GM18909 (cell line): ENCODE measurements at regions not wholly inside any gene's neighbourhood (a gene's known extent, or its start where the extent isn't known, plus 50 kb on each side); places are given as distances from the start of the nearest gene placed in this dataset.
"Not testable (repeated sequence)": the region's sequence is repeated elsewhere in the genome, so short reads cannot be mapped to it uniquely, and the experiment has no call there.

ENCODE experiments used
- ATAC-seq: cut with Tn5 transposase; IDR thresholded peaks from one replicate; pipeline ENCODE4 v1.9.1; 2021; ENCODE audit warnings: mild to moderate bottlenecking; ENCODE audit not compliant: unreplicated experiment, poor library complexity

DNA sequence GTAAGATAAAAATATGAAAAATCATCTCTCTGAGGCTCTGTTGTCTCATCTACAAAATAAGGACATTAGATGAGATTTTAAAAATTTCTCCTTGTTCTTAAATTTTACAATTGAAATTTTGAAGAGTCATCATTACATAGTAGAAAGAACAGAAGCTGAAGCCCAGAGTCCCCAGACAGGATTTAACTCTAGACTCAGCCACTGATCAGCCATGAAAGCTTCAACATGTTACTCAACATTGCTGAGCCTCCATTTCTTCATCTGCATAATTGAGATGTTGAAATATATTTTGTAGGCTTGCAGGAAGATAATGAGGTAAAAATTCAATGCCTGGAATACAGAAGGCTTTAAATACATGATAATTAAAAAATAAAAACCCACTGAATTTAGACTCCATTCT is 633.3 kb downstream of the LMO4 start:
- no peak for ATAC-seq

DNA sequence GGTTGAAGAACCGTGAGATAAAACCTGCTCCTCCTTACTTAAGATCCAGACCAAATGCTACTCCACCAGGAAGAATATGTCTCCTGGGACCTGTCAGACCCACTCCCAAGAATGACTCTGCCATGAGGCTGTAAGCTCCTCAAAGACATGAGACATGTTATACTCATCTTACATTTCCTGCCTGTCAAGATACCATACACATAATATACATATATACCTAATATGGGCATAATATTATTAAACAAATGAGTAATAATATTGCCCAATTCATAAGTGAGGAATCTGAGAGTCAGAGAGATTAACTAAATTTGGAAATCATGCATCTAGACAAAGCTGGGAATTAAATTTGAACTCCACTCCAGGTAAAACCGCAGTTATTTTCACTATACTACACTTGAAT is 634.9 kb downstream of the LMO4 start:
- no peak for ATAC-seq

DNA sequence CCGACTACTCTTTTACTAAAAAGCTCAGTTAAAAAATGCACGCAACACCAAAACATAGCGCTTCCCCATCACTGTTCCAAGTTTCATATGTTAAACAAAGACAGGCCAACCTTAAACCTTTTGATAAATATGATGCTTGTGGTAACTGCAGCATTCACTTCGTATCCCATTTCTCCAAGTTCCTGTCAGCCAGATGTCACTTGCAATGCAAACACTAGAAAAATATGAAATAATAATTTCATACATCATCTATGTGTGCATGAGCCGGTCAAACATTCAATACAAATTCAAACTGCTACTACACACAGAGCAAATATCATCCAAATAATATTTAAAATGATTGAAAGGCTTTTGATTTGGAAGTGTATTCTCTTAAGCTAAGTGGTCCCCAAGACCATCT is 636.5 kb downstream of the LMO4 start:
- no peak for ATAC-seq

DNA sequence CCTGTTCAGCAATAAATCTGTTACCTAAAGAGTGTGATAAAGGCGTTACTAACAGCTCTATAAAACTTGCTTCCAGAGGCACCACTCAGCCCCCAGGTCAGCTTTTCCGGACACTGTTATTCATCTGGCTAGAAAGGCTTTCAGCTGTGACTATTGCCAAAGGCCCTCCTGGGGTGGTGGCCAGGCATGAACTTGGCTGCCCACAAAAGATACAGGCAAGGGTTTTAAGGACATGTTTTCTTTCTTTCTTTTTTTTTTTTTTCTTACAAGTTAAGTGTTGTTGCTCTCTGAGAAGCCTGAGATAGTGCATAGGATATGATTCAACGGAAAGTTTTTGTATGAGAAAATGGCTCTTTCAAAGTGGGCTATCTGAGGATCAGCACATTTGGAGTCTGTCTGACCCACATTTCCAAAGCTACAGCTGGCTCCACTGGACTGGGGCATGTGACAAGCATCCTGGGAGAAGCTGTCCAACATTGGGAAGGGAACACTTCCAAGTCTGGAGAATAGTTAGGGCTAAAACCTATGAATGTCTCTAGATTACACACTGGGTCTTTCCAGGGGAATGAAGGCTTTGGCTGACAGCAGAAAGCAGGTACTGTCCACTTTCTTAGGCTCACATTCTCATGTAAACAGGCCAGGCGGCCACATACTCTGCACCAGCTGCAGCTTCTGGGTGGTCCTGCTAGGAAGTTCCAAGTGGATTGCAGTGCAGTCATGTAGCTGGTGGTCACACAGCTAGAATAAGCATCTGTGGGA is 639.7 kb downstream of the LMO4 start:
- ATAC-seq, result no peak

DNA sequence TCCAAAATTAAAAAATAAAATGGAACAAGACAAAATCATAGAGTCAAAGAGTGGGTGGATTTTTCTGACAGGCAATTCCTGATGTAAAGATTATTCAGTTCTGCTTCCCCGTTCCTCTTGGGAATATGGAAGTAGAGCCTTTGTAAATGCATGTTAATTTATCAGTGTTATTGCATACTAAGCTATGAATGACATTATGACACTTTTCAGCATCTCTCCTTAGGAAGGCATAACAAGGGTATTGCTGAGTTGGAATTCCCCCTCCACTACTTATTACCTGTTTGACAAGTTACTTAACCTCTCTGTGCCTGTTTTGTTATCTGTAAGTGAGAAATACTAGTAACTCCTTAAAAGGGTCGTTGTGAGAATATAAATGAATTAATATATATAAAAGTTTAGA is 640.4 kb downstream of the LMO4 start:
- ATAC-seq, result no peak

DNA sequence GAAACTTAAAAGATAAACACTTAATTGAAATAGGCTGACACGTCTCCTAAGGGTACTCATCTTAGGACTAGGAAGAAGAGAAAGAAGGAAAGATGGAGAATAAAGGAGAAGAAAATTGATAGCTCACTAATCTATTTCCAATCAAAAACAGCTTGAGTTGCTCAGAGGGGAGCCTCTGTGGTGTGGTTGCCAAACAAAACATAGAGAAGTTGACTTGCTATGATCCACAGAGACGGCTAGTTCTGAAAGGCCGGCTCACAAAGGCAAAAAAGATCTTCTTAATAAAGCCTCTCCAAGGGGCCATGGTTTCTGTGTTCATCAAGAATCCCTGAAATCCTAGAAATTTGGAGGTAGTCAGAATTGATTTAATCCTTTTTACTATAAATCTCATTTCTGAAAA is 644.1 kb downstream of the LMO4 start:
- ATAC-seq, result no peak

DNA sequence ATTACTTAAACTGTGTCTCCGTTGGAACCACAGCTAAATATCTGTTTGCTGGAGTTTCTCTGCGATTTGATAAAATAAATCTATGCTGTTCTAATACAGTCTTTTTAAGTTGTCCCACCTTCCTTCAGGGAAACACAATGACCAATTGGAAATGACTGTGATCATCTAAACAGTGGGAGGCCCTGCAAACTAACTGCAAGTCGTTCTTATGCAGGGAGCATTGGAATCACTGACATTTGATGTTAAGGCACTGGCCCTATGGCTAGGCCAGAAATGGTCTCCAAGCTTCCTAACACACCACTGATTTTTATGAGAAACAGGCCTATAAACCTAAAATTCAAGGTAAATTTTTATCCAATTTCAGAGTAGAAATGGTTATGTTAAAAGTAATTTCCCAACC is 645.2 kb downstream of the LMO4 start:
- ATAC-seq, result no peak

DNA sequence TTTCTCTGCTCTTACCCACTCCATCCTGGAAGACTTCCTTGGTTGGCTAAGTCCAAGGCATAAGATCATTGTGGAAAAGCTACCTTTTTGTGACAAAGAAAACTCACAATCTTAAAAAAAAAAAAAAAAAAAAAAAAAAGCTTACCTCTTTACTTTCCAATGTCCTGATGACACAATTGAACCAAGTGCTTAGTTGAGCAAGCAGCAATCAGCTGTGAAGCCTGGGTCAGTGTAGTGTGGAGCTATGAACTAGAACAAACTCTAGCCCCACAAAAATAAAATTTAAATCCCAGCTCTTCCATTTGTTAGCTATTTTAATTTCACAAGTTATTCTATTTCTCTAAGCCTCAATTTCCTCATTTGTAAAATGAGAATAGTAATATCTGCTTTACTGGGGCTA is 647.6 kb downstream of the LMO4 start:
- no peak for ATAC-seq

DNA sequence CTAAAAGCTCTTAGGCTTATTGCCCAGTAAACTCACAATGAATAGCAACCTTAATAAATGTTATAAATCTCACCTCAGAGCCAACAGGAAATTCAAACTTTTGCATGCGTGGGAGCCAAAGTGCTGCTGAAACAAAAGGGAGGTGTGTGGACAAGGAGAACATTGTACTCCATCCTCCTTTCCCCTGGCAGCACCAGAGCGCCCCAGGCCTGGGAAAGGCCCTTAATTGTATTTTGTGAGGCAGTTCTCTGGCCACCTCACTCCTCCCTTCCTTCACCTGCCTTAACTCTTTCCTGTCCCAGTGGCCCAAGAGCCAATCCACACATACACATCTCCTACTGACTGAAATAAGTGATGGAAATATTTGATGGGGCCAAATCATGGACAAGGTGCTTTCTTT is 648.5 kb downstream of the LMO4 start:
- ATAC-seq, result no peak

DNA sequence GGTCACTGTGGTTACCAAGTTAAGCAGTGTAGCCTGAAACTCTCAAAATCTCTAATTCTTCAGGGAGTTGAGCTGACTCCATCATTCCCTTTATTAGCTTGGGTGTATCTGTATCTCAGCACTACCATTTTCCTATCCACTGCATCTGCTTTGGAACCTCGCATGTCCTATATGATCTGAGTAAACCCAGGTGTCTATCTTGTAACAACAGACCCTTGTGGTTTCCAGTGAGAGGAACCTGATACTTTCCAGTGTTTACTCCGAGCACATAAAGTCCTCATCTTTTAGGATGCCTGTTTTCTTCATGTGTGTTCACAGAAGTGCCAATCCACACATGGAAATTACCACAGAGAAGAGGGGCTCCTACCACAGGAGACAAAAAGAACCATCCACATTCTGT is 650.4 kb downstream of the LMO4 start:
- no peak for ATAC-seq

DNA sequence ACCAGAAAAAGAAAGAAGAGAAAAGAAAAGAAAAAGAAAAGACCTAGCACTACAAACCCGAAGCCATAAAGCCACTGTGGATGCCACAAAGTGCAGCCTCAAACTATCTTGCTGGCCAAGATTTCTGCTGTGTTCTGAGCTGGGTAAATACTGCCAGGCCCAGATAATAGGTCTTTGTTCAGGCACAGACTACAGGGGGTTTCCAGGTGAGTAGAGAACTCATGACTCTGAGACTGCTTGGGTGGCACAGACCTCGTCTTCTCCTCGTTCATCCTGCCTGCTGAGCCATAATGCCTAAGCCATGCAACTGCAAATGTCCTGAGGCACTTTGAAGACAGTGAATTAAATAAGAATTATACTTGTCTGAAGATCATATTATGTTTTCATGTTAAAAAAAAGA is 651.8 kb downstream of the LMO4 start:
- ATAC-seq, result no peak

DNA sequence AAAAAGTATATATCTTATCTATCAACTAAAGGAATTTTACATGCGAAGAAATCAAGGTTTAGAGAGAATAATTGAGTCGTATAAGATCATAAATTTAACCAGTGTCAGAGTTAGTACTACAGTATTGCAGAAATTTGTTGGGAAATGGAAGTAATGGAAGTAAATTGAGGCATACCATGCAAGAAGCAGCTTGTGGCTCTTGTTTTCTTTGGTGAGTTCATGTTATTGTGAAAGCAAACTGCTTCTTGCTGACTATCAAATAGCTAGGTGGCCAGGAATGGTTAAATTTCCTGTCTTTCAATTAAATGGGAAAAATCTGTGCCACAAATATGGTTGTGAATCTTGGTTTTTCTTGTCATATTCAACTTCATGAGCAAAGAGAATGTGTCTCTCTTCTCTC is 652.7 kb downstream of the LMO4 start:
- ATAC-seq, result no peak

DNA sequence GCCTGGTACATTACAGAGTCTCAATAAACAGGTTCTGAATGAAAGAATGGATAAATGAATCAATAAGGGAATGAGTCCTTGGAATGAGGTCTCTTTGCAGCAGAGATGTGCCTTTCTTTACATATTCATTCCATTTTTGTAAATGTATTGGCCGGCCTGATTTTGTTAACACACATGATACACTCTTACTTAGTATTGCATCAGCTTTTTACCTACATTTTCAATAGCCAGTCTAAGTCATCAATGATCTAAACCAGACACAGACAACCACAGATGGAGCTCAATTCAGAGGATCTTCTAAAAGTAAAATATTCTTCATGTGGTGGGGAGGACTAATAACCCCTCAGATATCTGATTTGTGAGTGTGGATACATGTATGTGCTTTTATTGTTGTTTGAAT is 653.1 kb downstream of the LMO4 start:
- no peak for ATAC-seq

DNA sequence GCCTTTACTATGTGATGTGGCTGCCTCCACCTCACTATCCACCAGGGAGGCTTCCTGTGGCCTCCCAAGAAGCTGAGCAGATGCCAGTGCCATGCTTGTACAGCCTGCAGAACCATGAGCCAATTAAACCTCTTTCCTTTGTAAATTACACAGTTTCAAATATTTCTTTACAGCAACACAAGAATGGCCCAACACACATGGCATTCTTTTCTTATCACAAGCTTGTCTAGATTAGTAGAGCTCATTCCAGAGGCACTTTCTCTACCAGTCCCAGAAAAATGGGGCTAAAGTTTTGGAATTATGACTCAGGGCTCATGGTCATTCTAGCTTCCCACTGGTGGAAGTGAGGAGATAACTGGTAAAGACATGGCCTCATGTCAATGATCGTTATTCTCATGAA is 655.2 kb downstream of the LMO4 start:
- ATAC-seq, result no peak

DNA sequence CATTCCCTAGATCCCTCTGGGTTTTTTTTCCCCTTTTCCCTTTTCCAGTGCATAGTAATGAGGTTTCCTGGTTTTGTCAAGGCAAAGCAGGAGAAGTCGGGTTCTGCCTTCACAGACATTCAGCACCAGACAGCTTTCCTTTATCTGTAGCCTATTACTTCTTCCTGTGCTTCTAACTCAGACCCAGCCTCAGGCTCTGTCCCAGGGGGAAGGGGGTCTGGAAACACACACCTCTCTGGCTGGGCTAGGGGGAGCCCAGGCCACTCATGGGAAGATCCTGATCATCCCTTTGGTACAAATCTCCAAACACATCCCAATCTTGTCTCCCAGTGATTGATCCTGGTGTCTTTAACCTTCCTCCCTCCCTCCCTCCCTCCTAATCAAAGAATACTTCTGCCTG is 656.4 kb downstream of the LMO4 start:
- no peak for ATAC-seq

DNA sequence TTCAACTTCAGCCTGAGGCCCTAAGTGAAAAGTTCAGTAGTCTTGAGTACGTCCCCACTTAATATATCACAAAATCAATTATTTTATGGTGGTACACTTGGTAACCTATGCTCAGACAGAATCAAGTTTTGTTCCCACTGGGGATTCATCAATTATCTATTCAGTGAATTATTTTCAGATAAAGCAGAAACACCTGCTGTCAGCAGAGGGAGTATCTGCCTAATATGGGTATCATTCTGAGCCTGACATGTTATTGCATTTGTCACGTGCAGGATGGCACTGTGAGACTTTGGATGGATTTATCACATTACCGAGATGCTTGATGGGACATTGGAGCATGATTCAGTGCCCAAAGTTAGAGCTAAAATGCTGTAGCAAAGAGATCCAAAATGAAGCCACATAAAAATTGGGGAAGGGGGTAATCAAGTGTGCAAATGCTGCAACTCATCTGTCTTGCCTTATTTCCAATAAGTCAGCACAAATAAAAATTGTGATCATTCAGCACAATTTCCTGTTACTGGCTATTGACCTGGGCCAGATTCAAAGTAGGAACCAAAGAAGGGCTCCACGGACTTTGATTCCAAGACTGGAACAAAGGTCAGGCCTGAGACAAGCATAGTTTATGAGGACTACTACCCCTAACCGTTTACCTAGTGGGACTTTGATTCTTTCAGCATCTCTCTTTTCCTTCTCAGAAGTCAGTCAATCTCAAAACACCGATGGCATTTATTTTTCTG is 657.6 kb downstream of the LMO4 start:
- ATAC-seq, result no peak

DNA sequence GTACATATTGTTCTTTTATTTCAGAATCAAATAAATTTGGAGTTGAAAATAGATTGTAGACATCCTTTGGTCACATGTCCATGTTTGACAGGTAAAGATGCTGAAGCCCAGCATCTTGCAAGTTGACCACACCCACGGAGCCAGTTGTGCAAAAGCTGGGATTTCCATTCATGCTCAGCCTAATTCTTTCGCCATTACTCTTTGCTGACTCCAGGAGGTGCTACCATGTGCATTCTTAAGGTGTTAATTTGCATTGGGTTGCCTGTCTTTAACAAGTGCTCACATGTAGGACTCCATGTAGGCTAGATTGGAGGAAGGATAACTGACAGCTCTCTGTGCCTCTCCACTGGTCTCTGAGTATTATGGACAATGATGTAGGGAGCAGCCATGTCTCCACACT is 660.7 kb downstream of the LMO4 start:
- ATAC-seq, result no peak

DNA sequence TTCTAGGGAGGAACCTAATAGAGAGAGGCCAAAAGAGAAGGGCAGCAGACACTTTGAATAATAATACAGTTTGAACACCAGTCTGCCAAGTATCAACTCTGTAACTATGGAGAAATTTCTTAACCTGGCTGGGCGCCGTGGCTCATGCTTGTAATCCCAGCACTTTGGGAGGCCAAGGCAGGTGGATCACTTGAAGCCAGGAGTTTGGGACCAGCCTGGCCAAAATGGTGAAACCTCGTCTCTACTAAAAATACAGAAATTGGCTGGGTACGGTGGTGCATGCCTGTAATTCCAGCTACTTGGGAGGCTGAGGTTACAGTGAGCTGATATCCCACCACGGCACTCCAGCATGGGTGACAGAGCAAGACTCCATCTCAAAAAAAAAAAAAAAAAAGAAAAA is 663.9 kb downstream of the LMO4 start:
- not testable (repeated sequence) for ATAC-seq

DNA sequence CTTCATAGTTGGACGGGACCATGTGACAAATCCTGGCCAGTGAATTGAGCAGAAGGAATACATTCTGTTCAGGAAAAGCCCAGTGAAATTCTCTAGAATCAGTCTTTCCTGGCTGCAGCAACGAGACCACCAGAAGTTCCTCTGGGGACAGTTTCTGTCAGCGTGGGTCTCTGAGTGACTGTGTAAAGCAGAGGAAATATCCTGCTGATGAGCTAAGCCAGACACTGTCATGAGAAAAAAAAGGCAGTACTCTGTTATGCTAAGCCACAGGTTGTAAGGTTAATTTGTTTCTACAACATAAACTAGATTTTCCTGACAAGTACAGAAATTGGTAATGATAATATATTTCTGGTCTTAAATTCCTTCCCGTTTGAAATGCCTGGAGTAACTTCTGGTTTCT is 664.4 kb downstream of the LMO4 start:
- no peak for ATAC-seq

DNA sequence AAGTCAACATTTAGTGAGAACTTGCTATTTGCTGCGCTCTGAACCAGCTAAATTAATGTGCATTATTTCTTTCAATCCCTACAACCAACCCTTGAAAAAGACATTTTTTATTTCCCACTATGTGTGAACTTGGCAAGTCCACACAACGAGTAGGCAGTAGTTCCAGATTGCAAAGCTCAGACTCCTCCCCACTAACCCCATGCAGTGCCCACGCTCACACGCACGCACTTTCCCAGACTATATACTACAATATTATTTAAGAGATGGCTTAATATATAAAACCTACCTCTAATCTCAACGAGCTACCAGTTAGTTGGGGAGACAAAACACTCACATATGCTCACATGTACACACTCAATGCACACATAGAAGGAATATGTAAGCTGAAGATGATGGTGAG is 671.2 kb downstream of the LMO4 start:
- ATAC-seq, result no peak

DNA sequence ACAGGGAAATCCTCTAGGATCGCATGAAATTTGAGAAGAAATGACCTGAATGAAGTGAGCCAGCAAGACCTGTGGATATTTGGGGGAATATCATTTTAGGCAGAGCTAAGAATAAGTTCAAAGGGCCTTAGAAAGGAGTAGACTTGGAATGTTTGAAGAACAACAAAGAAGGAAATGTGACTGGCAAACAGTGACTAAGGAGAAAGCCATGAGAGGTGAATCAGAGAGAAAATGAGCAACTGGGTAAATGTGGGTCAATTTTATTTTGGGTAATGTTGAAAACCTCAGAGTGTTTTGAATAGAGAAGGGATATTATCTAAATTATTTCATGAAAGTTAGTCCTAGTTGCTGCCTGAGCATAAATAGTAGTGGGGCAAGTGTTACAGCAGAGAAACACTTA is 672.8 kb downstream of the LMO4 start:
- ATAC-seq, result no peak

DNA sequence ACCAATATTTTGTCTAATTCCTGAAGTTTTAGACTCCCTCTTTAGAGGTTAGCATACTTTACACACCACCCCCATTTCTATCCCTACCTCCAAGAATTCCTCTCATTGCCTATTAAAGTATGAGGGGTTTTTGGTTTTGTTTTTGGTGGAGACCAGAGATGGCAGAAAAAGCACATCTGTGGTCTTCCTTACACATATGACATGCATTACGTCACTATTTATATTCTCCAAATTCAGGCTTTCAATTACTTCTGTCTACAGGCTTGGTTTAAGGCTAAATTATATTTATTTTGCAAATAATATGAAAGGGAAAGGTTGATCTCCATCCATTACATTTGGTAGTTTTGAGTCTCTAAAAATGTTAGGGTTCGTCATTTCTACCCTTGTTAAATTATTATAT is 674.6 kb downstream of the LMO4 start:
- no peak for ATAC-seq
